ENCODE measurements at regions not wholly inside any gene's neighbourhood (a gene's known extent, or its start where the extent isn't known, plus 50 kb on each side); places are given as distances from the start of the nearest gene placed in this dataset.
"Not testable (repeated sequence)": the region's sequence is repeated elsewhere in the genome, so short reads cannot be mapped to it uniquely, and the experiment has no call there.

DNA sequence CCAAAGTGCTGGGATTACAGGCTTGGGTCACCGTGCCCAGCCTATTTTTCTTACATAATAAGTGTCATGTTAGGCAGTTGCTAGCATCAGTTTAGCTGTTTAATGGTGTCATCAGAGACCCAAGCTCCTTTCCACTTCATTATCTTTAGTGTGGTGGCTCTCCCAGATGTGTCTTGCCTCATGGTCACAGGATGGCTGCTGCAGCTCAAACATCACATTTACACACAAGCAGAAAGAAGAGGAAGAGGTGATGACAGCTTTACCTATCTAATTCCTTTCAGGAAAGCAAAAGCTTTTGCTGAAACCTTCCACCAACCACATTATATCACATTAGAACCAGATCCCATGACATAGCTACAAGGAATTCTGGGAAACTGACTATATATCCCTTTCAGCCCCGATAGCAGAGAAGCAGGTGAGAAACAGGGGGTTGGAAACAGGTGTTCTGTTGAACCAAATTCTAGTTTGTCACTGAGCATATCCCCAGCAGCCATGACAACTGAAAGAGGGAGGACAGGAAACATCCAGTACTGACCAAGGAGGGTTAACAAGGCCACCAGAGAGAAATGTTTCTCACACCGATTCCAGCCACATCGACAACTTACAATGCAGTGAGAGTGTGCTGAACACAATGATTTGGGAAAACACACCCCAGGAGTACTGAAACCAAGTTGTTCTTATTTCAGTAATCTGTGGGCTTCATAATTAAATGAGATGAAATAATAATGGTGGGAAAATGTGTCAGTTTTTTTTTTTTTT, 617.0 kb downstream of the UQCRFS1 start:
- DNase-seq (ENCODE audit: low read depth): no peak

DNA sequence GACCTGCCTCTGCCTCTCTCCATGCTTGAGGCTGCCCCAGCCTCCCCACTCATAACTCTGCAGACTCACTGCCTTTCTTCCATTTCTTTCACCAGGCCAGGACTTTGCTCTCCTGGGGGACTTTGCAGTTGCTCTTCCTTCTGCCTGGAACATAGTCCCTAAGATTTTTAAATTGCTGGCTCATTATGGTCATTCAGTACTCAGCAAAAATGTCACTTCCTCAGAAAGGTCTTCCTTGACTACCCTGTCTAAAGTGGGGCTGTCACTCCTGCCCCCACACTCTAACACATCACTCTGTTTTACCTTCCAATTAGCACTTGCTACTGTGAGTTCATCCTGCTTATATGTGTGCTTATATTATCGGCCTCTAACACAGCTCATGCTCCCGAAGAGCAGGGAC, 618.2 kb downstream of the UQCRFS1 start:
- no peak for DNase-seq (ENCODE audit: low read depth)

DNA sequence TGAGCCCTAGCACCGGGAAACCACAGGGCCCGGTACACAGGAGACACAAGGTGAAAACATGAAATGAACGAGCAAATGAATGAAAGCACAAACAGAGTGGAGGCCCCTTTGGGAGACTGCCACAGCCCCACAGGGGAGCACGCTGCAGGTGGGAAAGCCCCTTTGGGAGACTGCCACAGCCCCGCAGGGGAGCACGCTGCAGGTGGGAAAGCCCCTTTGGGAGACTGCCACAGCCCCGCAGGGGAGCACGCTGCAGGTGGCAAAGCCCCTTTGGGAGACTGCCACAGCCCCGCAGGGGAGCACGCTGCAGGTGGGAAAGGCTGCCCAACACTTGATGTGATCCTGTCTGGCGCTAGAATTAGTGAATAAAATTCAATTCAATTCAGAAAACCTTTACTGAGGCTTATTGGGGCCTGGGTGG, 623.0 kb downstream of the UQCRFS1 start:
- not testable (repeated sequence) for DNase-seq (ENCODE audit: low read depth)

DNA sequence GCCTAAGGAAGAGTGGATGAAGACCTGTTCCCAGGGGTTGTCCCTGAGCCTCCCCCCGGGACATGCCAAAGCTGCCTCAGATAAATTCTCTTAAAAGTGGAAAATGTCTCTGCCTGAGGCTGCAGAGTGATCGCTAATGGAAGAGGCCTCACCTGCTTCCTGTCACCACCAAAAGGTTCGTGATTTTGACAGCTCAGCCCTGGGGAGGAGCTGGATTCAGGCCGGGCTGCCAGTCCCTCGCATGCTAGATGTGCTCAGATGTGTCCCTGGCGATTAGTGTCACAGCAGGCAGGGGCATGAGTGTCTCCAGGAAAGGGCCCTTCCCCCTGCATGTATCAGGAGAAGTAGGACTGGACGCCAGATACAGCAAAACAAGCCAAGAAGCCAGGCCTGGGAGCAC, 626.5 kb downstream of the UQCRFS1 start:
- no peak for DNase-seq (ENCODE audit: low read depth)

- DNase-seq (ENCODE audit: low read depth): no peak
Observed at GRCh38 chr19:28585796-28586195, 627.2 kb downstream of the UQCRFS1 start.

DNA sequence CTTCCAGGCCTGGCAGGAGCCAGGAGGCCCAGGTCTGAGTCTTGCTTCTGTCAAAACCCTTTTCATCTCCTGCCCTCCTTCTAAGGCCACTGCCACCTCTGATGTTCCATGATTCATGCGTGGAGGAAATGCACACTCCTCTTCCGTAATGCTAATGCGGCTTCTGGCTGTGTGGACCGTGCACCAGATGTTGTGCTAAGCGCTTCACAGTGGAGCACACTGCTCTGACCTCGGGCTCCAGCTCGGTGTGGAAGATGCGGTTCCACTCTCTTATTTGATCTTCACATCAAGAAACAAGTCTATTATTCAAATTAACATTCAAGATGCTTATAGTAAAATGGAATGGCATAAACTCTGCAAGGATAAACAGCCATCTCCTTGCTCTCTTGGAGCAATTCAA, 629.2 kb downstream of the UQCRFS1 start:
- DNase-seq (ENCODE audit: low read depth): no peak

DNA sequence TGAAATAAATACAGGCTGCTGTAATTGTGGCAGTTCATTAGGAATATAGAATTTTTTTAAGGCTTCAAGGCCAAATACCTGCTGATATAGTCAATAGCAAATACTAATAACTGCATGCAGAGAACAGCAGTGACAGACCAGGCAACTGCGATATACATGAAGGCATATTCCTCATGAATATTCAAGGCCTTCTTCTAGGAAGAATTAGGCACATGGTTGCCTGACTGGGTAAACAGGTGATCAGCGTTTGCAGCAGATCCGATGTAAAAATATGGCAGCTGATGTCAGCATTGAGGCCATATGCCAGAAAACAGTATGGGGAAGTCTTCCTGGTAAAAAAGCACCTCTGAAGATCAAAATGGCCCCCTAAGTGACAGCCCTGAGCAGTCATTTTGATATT, 629.7 kb downstream of the UQCRFS1 start:
- no peak for DNase-seq (ENCODE audit: low read depth)

GRCh38 chr19:28582796-28583195, 630.2 kb downstream of the UQCRFS1 start:
- DNase-seq (ENCODE audit: low read depth): no peak

- no peak for DNase-seq (ENCODE audit: low read depth)
Observed at GRCh38 chr19:28582344-28582743, 630.6 kb downstream of the UQCRFS1 start.

- DNase-seq (ENCODE audit: low read depth): no peak
Observed at GRCh38 chr19:28581468-28581770, 631.5 kb downstream of the UQCRFS1 start.

GRCh38 chr19:28578786-28579505, 634.0 kb downstream of the UQCRFS1 start:
- no peak for DNase-seq (ENCODE audit: low read depth)

GRCh38 chr19:28578208-28578607, 634.7 kb downstream of the UQCRFS1 start:
- DNase-seq (ENCODE audit: low read depth): no peak

- no peak for DNase-seq (ENCODE audit: low read depth)
Observed at GRCh38 chr19:28577666-28578065, 635.3 kb downstream of the UQCRFS1 start.

GRCh38 chr19:28577233-28577632, 635.7 kb downstream of the UQCRFS1 start:
- no peak for DNase-seq (ENCODE audit: low read depth)

- no peak for DNase-seq (ENCODE audit: low read depth)
Observed at GRCh38 chr19:28575816-28576215, 637.1 kb downstream of the UQCRFS1 start.

GRCh38 chr19:28575312-28575711, 637.6 kb downstream of the UQCRFS1 start:
- not testable (repeated sequence) for DNase-seq (ENCODE audit: low read depth)

GRCh38 chr19:28574212-28574611, 638.7 kb downstream of the UQCRFS1 start:
- no peak for DNase-seq (ENCODE audit: low read depth)

- no peak for DNase-seq (ENCODE audit: low read depth)
Observed at GRCh38 chr19:28569132-28570131, 643.5 kb downstream of the UQCRFS1 start.

- DNase-seq (ENCODE audit: low read depth): no peak
Observed at GRCh38 chr19:28567834-28568233, 645.1 kb downstream of the UQCRFS1 start.

- DNase-seq (ENCODE audit: low read depth): no peak
Observed at GRCh38 chr19:28563964-28564921, 648.7 kb downstream of the UQCRFS1 start.

DNA sequence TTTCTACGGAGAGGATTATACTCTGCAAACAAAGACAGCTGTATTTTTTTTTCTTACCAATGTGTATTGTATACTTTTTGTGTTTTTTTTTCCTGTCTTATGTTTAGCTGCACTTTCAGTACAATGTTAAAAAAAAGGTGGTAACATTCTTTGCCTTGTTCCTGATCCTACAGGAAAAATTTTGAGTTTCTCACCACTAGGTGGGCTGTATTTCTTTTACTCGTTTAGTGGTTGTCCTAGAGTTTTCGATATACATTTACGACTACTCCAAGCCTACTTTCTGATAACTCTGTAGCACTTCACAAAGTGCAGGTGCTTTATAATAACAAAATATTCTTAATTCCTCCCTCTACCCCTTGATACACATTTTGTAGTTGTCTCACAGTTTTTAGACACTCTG, 652.2 kb downstream of the UQCRFS1 start:
- no peak for DNase-seq (ENCODE audit: low read depth)
